GM12892 (cell line): ENCODE measurements at regions not wholly inside any gene's neighbourhood (a gene's known extent, or its start where the extent isn't known, plus 50 kb on each side); places are given as distances from the start of the nearest gene placed in this dataset.

Experiments used
- DNase-seq: peaks from one replicate; pipeline ENCODE4 v3.0.0; 2011; ENCODE audit not compliant: insufficient read length
- FAIRE-seq: peaks from 2 replicates; lab custom pipeline; 2011; peaks lifted over from hg19 to GRCh38; lab: Jason Lieb, UNC
- POLR2A ChIP-seq: IDR thresholded peaks from 2 replicates; pipeline ENCODE4 v1.6.1; 2011; ENCODE audit warnings: low read depth, low read length, control low read depth
- POLR2AphosphoS5 ChIP-seq: IDR thresholded peaks from 2 replicates; pipeline ENCODE4 v1.6.1; 2011; ENCODE audit warnings: low read depth, low read length, control low read depth
- TAF1 ChIP-seq: IDR thresholded peaks from 2 replicates; pipeline ENCODE4 v1.6.1; 2011; ENCODE audit warnings: low read depth, mild to moderate bottlenecking, control low read depth, low read length, borderline replicate concordance

GRCh38 chr2:128792476-128793054 lies 473.9 kb upstream of the HS6ST1 start:
- no peak for DNase-seq
- TF ChIP-seq TAF1 (no peak), POLR2A (no peak), POLR2AphosphoS5 (no peak)
- peak; percentile 73 for FAIRE-seq

- TF ChIP-seq POLR2A (no peak), POLR2AphosphoS5 (no peak), TAF1 (no peak)
- DNase-seq (no peak), FAIRE-seq (no peak)
These were observed 474.7 kb upstream of the HS6ST1 start for GRCh38 chr2:128793404-128793803.

- FAIRE-seq (no peak), DNase-seq (no peak)
- no peak for TF ChIP-seq TAF1
These were observed 475.6 kb upstream of the HS6ST1 start for GRCh38 chr2:128794285-128794684.

- DNase-seq (no peak), FAIRE-seq (no peak)
- TF ChIP-seq TAF1: no peak
- no peak for TF ChIP-seq POLR2AphosphoS5
- TF ChIP-seq POLR2A: no peak
These were observed 477.7 kb upstream of the HS6ST1 start for GRCh38 chr2:128796321-128796720.

GRCh38 chr2:128797092-128797491 lies 478.4 kb upstream of the HS6ST1 start:
- DNase-seq (no peak), FAIRE-seq (no peak)

GRCh38 chr2:128797533-128797932 lies 478.9 kb upstream of the HS6ST1 start:
- TF ChIP-seq POLR2AphosphoS5: no peak
- FAIRE-seq (no peak), DNase-seq (no peak)

More at GRCh38 chr2:128797092-128797491, 478.4 kb upstream of the HS6ST1 start:
- TF ChIP-seq POLR2AphosphoS5 (no peak), TAF1 (no peak), POLR2A (no peak)

- FAIRE-seq (peak; percentile 78), DNase-seq (peak; percentile 32)
- TF ChIP-seq POLR2A: no peak
- TF ChIP-seq TAF1: no peak
- no peak for TF ChIP-seq POLR2AphosphoS5
These were observed 479.3 kb upstream of the HS6ST1 start for GRCh38 chr2:128797937-128798336.

GRCh38 chr2:128798502-128799283 lies 480.0 kb upstream of the HS6ST1 start:
- no peak for FAIRE-seq
- no peak for TF ChIP-seq POLR2A
- TF ChIP-seq TAF1: no peak
- TF ChIP-seq POLR2AphosphoS5: no peak

GRCh38 chr2:128799284-128799552 lies 480.6 kb upstream of the HS6ST1 start:
- TF ChIP-seq TAF1 (no peak), POLR2AphosphoS5 (no peak), POLR2A (no peak)
- DNase-seq (no peak), FAIRE-seq (no peak)

More at GRCh38 chr2:128798502-128799283, 480.0 kb upstream of the HS6ST1 start:
- no peak for DNase-seq

GRCh38 chr2:128799730-128800129 lies 481.1 kb upstream of the HS6ST1 start:
- FAIRE-seq: no peak
- TF ChIP-seq TAF1 (no peak), POLR2A (no peak), POLR2AphosphoS5 (no peak)
- no peak for DNase-seq

- FAIRE-seq (no peak), DNase-seq (no peak)
These were observed 482.9 kb upstream of the HS6ST1 start for GRCh38 chr2:128801576-128801975.

GRCh38 chr2:128803222-128803621 lies 484.6 kb upstream of the HS6ST1 start:
- DNase-seq: no peak
- TF ChIP-seq TAF1: no peak
- no peak for TF ChIP-seq POLR2AphosphoS5
- no peak for TF ChIP-seq POLR2A
- no peak for FAIRE-seq

More at GRCh38 chr2:128801576-128801975, 482.9 kb upstream of the HS6ST1 start:
- TF ChIP-seq POLR2A: no peak
- TF ChIP-seq TAF1: no peak
- no peak for TF ChIP-seq POLR2AphosphoS5
